HEK293T (cell line): ENCODE measurements at regions not wholly inside any gene's neighbourhood (a gene's known extent, or its start where the extent isn't known, plus 50 kb on each side); places are given as distances from the start of the nearest gene placed in this dataset.

Source experiments
- CTCF ChIA-PET: fragments of 350-600 bp; formaldehyde crosslinking; extraction: SDS; loops from one replicate; lab custom pipeline; 2021; ENCODE audit warnings: antibody characterized with exemption, inconsistent platforms; lab: Yijun Ruan, JAX
- POLR2A ChIA-PET: fragments of 350-600 bp; formaldehyde crosslinking; extraction: SDS; loops from one replicate; lab custom pipeline; 2020; ENCODE audit warnings: antibody characterized with exemption, inconsistent platforms; lab: Yijun Ruan, JAX
- DNase-seq: peaks from one replicate; pipeline ENCODE4 v3.0.0; 2012; ENCODE audit warnings: mixed read lengths; ENCODE audit errors: extremely low spot score
- ARNT ChIP-seq: fragments of 450-650 bp; IDR thresholded peaks from 2 replicates; pipeline ENCODE4 v1.6.1; 2017; ENCODE audit warnings: mild to moderate bottlenecking
- BHLHE40 ChIP-seq: fragments of 450-650 bp; IDR thresholded peaks from 2 replicates; pipeline ENCODE4 v1.6.1; 2016; ENCODE audit warnings: mild to moderate bottlenecking, moderate library complexity, borderline replicate concordance
- CTBP1 ChIP-seq: fragments of 450-650 bp; IDR thresholded peaks from 2 replicates; pipeline ENCODE4 v1.6.1; 2016; ENCODE audit warnings: borderline replicate concordance
- ELF4 ChIP-seq: fragments of 450-650 bp; IDR thresholded peaks from 2 replicates; pipeline ENCODE4 v1.6.1; 2017; ENCODE audit warnings: antibody characterized with exemption
- FOXA1 ChIP-seq: fragments of 450-650 bp; IDR thresholded peaks from 2 replicates; pipeline ENCODE4 v1.6.1; 2016; ENCODE audit warnings: mild to moderate bottlenecking
- FOXK2 ChIP-seq: fragments of 450-650 bp; IDR thresholded peaks from 2 replicates; pipeline ENCODE4 v1.6.1; 2016; ENCODE audit warnings: mild to moderate bottlenecking
- FOXM1 ChIP-seq: fragments of 450-650 bp; IDR thresholded peaks from 2 replicates; pipeline ENCODE4 v1.6.1; 2017; ENCODE audit warnings: mild to moderate bottlenecking, borderline replicate concordance
- HDGF ChIP-seq: fragments of 450-650 bp; IDR thresholded peaks from 2 replicates; pipeline ENCODE4 v1.6.1; 2017; ENCODE audit warnings: antibody characterized with exemption, borderline replicate concordance
- L3MBTL2 ChIP-seq: fragments of 450-650 bp; conservative IDR thresholded peaks from 2 replicates; pipeline ENCODE4 v1.6.1; 2016; ENCODE audit warnings: mild to moderate bottlenecking
- LEF1 ChIP-seq: fragments of 450-650 bp; IDR thresholded peaks from 2 replicates; pipeline ENCODE4 v1.6.1; 2017; ENCODE audit warnings: mild to moderate bottlenecking, borderline replicate concordance
- NFRKB ChIP-seq: fragments of 450-650 bp; IDR thresholded peaks from 2 replicates; pipeline ENCODE4 v1.6.1; 2016; ENCODE audit warnings: mild to moderate bottlenecking, moderate library complexity
- PKNOX1 ChIP-seq: fragments of 450-650 bp; IDR thresholded peaks from 2 replicates; pipeline ENCODE4 v1.6.1; 2016
- SP1 ChIP-seq: fragments of 450-650 bp; IDR thresholded peaks from 2 replicates; pipeline ENCODE4 v1.6.1; 2017
- SUZ12 ChIP-seq: fragments of 450-650 bp; IDR thresholded peaks from 2 replicates; pipeline ENCODE4 v1.6.1; 2016; ENCODE audit warnings: mild to moderate bottlenecking
- TARDBP ChIP-seq: fragments of 450-650 bp; IDR thresholded peaks from 2 replicates; pipeline ENCODE4 v1.6.1; 2016
- ZNF384 ChIP-seq: fragments of 450-650 bp; IDR thresholded peaks from 2 replicates; pipeline ENCODE4 v1.6.1; 2016

DNA sequence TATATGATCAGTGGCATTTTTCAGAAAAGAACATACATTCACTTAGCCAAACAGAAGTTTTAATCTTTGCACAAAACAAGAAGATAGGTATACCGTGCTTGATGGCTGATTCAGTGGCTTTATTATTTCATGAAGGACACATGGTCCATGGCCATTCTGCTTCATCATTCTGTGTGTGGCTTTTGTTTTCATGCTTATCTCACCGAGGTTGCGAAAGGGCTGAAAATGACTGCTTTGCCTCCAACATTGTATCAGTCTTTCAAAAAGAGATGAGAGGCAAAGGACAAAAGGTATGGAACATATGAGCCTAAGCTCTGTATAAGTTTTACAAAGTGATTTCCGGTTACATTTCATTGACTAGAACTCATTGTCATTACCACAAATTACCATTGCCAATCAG lies 541.1 kb downstream of the RAB28 start:
- TF ChIP-seq ELF4 (no peak), FOXM1 (no peak), L3MBTL2 (no peak), BHLHE40 (no peak), FOXK2 (no peak), PKNOX1 (no peak), ZNF384 (no peak), HDGF (no peak), FOXA1 (no peak), SP1 (no peak), ARNT (no peak), NFRKB (no peak), CTBP1 (no peak), SUZ12 (no peak), TARDBP (no peak)
- ChIA-PET POLR2A (no interaction called here), CTCF (no interaction called here)
- DNase-seq: no peak

- TF ChIP-seq LEF1 (no peak), SUZ12 (no peak), ARNT (no peak), FOXA1 (no peak)
- ChIA-PET CTCF (no interaction called here), POLR2A (no interaction called here)
- DNase-seq: no peak
These were observed 550.3 kb downstream of the RAB28 start for GRCh38 chr4:12933760-12934221.

- no peak for DNase-seq
- POLR2A ChIA-PET: no interaction called here
- TF ChIP-seq ELF4 (no peak), FOXK2 (no peak), ARNT (no peak), TARDBP (no peak), CTBP1 (no peak), SUZ12 (no peak), LEF1 (no peak), ZNF384 (no peak), NFRKB (no peak), FOXM1 (no peak), PKNOX1 (no peak)
- CTCF ChIA-PET: no interaction called here
These were observed 551.8 kb downstream of the RAB28 start for GRCh38 chr4:12932203-12932788.

GRCh38 chr4:12929784-12930183 lies 554.4 kb downstream of the RAB28 start:
- POLR2A ChIA-PET: no interaction called here
- no peak for DNase-seq
- CTCF ChIA-PET: no interaction called here
- TF ChIP-seq NFRKB: no peak
- TF ChIP-seq ZNF384: no peak
- no peak for TF ChIP-seq PKNOX1
- no peak for TF ChIP-seq L3MBTL2
- no peak for TF ChIP-seq SUZ12
- TF ChIP-seq TARDBP: no peak
- TF ChIP-seq ARNT: no peak
- TF ChIP-seq ELF4: no peak
- TF ChIP-seq HDGF: no peak
- no peak for TF ChIP-seq FOXM1
- no peak for TF ChIP-seq CTBP1
- no peak for TF ChIP-seq FOXA1
- no peak for TF ChIP-seq LEF1
- TF ChIP-seq SP1: no peak
- no peak for TF ChIP-seq BHLHE40
- TF ChIP-seq FOXK2: no peak

DNA sequence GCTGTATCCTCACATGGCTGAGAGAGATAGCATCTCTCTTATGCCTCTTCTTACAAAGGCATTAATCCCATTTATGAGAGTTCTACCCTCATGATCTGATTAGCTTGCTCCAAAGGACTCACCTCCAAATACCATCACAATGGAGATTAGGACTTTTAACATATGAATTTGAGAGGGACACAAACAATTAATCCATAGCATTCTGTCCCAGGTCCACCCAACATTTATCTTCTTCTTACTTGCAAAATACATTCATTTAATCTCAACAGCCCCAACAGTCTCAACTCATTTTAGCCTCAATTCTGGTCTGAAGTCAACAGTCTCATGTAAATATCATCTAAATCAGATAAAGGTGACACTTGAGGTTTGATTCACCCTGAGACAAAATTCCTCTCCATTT lies 555.4 kb downstream of the RAB28 start:
- ChIA-PET CTCF (no interaction called here), POLR2A (no interaction called here)
- TF ChIP-seq ARNT: no peak
- no peak for TF ChIP-seq SP1
- no peak for TF ChIP-seq L3MBTL2
- TF ChIP-seq BHLHE40: no peak
- no peak for TF ChIP-seq ELF4
- no peak for TF ChIP-seq FOXA1
- TF ChIP-seq CTBP1: no peak
- no peak for TF ChIP-seq NFRKB
- no peak for TF ChIP-seq FOXM1
- TF ChIP-seq LEF1: no peak
- TF ChIP-seq PKNOX1: no peak
- DNase-seq: no peak
